ENCODE measurements at regions not wholly inside any gene's neighbourhood (a gene's known extent, or its start where the extent isn't known, plus 50 kb on each side); places are given as distances from the start of the nearest gene placed in this dataset.

DNA sequence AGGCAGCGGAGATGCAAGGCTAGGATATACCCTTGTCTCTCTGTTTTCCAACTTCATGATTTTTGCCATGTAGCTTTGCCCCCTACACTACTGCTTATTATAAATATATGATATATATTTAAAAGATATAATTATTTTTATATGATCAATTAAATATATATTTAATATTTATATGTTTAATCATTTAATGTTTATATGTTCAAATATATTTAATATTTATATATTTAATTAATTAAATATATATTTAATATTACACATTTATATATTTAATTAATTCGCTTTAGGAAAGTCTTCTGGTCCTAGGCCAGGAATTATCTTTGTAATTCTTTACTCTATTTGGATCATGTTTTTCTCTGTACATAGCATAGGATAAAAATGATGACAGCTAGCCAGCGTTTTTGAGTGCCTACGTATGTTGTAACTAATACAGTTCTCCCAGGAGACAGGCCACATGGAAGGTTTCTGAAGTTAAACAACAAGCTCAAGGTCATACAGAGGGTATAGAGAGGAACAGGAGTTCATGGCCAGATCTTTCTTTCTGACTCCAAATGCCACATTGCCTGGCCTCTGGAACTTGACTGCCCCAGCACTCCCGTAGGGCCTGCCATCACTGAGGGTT is 192.5 kb downstream of the KCNA5 start:
- Mint-ChIP-seq H3K4me1 (ENCODE audit: low read depth) (peaks cover 15% of the 10 kb centered on the region), H3K27me3 (peaks cover 64% of the 10 kb centered on the region), H3K27ac (no peak overlapping the region), H3K36me3 (ENCODE audit: insufficient read depth) (no peaks in the 10 kb centered on the region), H3K9me3 (ENCODE audit: low read depth) (no peaks in the 10 kb centered on the region), H3K4me3 (ENCODE audit: low read depth) (no peak overlapping the region)
- TF ChIP-seq, protein P1, sequence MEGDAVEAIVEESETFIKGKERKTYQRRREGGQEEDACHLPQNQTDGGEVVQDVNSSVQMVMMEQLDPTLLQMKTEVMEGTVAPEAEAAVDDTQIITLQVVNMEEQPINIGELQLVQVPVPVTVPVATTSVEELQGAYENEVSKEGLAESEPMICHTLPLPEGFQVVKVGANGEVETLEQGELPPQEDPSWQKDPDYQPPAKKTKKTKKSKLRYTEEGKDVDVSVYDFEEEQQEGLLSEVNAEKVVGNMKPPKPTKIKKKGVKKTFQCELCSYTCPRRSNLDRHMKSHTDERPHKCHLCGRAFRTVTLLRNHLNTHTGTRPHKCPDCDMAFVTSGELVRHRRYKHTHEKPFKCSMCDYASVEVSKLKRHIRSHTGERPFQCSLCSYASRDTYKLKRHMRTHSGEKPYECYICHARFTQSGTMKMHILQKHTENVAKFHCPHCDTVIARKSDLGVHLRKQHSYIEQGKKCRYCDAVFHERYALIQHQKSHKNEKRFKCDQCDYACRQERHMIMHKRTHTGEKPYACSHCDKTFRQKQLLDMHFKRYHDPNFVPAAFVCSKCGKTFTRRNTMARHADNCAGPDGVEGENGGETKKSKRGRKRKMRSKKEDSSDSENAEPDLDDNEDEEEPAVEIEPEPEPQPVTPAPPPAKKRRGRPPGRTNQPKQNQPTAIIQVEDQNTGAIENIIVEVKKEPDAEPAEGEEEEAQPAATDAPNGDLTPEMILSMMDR (IDR thresholded peaks at IDR 0.05; ENCODE audit: unreplicated experiment) = no peak
- DNase-seq (ENCODE audit: low spot score, unreplicated experiment) = no peak

DNA sequence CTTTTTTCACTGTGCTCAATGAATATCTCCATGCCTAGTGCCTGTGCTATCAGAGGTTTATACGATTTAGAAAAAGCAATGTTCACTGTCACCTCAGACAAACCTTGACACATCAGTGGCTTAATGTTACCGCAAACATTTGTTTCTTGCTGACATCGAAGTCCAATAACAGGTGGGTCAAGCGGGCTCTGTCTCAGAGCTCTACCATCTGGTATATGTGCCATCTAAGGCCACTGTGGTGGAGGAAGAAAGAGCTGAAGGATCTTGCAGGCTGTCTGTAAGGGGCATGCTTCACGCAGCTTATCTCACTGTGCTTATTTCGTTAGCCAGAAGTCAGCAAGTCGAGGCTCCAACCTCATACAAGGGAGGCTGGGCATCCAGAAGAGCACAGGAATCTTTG is 189.5 kb upstream of the NTF3 start:
- TF ChIP-seq, protein P1 (IDR thresholded peaks at IDR 0.05; ENCODE audit: unreplicated experiment) = no peak
- Mint-ChIP-seq H3K27me3 (peaks cover 35% of the 10 kb centered on the region), H3K9me3 (ENCODE audit: low read depth) (no peaks in the 10 kb centered on the region), H3K36me3 (ENCODE audit: insufficient read depth) (no peaks in the 10 kb centered on the region), H3K4me1 (ENCODE audit: low read depth) (peaks cover 42% of the 10 kb centered on the region), H3K27ac (no peak overlapping the region), H3K4me3 (ENCODE audit: low read depth) (no peak overlapping the region)
- DNase-seq (ENCODE audit: low spot score, unreplicated experiment) = no peak

DNA sequence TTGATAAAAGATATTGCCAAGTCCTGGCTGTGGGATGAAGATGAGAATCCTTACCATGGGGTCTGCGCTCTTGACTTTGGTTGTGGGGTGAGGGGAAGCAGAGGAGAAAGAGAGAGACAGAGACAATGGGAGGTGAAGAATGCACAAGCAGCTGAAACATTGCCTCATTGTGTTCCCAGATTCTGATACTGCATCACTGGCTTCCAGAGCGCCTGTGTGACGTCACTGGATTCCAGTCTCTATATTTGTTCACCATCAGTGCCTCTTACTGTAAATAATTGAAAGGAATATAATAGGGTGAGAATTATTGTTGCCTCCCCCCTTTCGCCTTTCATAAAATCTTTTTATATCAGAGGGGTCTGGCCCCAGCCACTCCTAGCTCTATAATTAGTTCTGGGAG is 188.9 kb upstream of the NTF3 start:
- peak overlapping the region; percentile 49 for H3K27ac Mint-ChIP-seq
- no peak overlapping the region for H3K4me3 Mint-ChIP-seq (ENCODE audit: low read depth)
- TF ChIP-seq, protein P1 (IDR thresholded peaks at IDR 0.05; ENCODE audit: unreplicated experiment) = no peak
- H3K27me3 Mint-ChIP-seq = peaks cover 35% of the 10 kb centered on the region
- H3K9me3 Mint-ChIP-seq (ENCODE audit: low read depth) = no peaks in the 10 kb centered on the region
- DNase-seq (ENCODE audit: low spot score, unreplicated experiment) = no peak
- H3K36me3 Mint-ChIP-seq (ENCODE audit: insufficient read depth) = no peaks in the 10 kb centered on the region
- peaks cover 42% of the 10 kb centered on the region for H3K4me1 Mint-ChIP-seq (ENCODE audit: low read depth)

DNA sequence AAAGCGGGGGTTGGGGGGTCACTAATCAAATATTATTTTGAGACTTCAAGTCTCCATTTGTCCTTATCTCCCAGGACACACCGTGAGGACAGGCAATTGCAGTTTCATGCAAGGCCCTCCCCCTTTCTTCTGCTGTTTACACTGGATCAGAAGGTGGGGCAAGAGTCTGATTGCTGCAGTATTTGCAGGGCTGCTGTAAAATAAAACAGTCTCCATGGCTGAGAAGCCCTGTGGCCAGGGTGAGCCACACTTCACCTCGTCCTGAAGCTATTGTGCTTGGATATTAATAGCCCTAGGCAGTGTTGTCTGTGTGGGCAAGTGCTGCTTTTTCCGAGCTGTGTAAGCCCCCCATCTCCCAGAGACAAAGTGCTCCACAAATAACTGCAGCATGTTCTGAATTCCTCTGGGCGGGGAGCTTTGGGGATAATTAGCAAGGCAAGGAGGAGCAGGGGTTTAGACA is 187.4 kb upstream of the NTF3 start:
- Mint-ChIP-seq H3K4me1 (ENCODE audit: low read depth) (peaks cover 49% of the 10 kb centered on the region), H3K9me3 (ENCODE audit: low read depth) (no peaks in the 10 kb centered on the region), H3K27ac (peak overlapping the region; percentile 7), H3K36me3 (ENCODE audit: insufficient read depth) (no peaks in the 10 kb centered on the region), H3K4me3 (ENCODE audit: low read depth) (peak overlapping the region; percentile 2), H3K27me3 (peaks cover 38% of the 10 kb centered on the region)
- no peak for DNase-seq (ENCODE audit: low spot score, unreplicated experiment)
- TF ChIP-seq, protein P1 (IDR thresholded peaks at IDR 0.05; ENCODE audit: unreplicated experiment) = no peak

DNA sequence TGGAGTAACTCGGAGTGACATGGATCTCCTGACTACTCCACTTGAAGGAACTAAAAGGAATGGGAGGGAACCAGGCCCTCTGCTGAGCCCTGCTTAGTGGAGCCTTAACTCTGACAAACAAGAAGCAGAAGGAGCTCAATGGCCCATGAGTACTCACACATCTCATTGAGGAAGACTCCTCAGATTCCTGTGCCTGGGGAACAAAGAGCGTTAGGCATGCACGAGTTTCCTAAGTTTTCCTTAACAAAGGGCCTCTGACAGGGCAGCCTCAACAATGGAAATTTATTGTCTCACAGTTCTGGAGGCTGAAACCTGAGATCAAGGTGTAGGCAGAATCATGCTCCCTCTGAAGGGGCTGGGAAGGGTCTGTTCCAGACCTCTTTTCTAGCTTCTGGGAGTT is 185.7 kb upstream of the NTF3 start:
- peaks cover 31% of the 10 kb centered on the region for H3K27me3 Mint-ChIP-seq
- peak overlapping the region; percentile 36 for H3K27ac Mint-ChIP-seq
- no peaks in the 10 kb centered on the region for H3K9me3 Mint-ChIP-seq (ENCODE audit: low read depth)
- H3K4me3 Mint-ChIP-seq (ENCODE audit: low read depth) = no peak overlapping the region
- no peak for DNase-seq (ENCODE audit: low spot score, unreplicated experiment)
- TF ChIP-seq, protein P1 (IDR thresholded peaks at IDR 0.05; ENCODE audit: unreplicated experiment) = no peak
- H3K36me3 Mint-ChIP-seq (ENCODE audit: insufficient read depth) = no peaks in the 10 kb centered on the region
- H3K4me1 Mint-ChIP-seq (ENCODE audit: low read depth) = peaks cover 53% of the 10 kb centered on the region
